Right lobe of liver (tissue), 6 donors: ENCODE measurements at regions not wholly inside any gene's neighbourhood (a gene's known extent, or its start where the extent isn't known, plus 50 kb on each side); places are given as distances from the start of the nearest gene placed in this dataset.

Source experiments
- ATAC-seq, 4 donors: fragments of 200-7000 bp; cut with Tn5 transposase; one replicate each; pipeline ENCODE4 v1.9.1; 2020; ENCODE audit warnings: mild to moderate bottlenecking in 4 of 4, moderate library complexity in 4 of 4
- DNase-seq, 3 donors: peaks; one replicate each; pipeline ENCODE4 v3.0.0-alpha.2; 2020
- H3K27ac ChIP-seq, 3 donors: fragments of 200-600 bp; one replicate each; pipeline ENCODE4 v1.8.0; 2022
- H3K27me3 ChIP-seq, 2 donors: fragments of 200-600 bp; one replicate each; pipeline ENCODE4 v1.8.0; 2022
- H3K36me3 ChIP-seq, 4 donors: fragments of 200-600 bp; sonication (generic) in 1 of 4; one replicate each; pipeline versions ENCODE4 v1.5.1 to v1.8.0; 2017 to 2022; ENCODE audit warnings: control low read depth in 1 of 4
- H3K4me1 ChIP-seq, 4 donors: fragments of 200-600 bp; sonication (generic) in 1 of 4; one replicate each; pipeline versions ENCODE4 v1.5.1 to v1.8.0; 2017 to 2022; ENCODE audit warnings: control low read depth in 1 of 4
- H3K4me3 ChIP-seq, 3 donors: fragments of 200-600 bp; one replicate each; pipeline ENCODE4 v1.8.0; 2022
- H3K9me3 ChIP-seq, 4 donors: fragments of 200-600 bp; sonication (generic) in 1 of 4; one replicate each; pipeline versions ENCODE4 v1.5.1 to v1.8.0; 2017 to 2022; ENCODE audit warnings: control low read depth in 1 of 4
- CTCF ChIP-seq, 4 donors: fragments of 200-600 bp in 3 of 4; fragments of 450-650 bp in 1 of 4; IDR thresholded peaks; one replicate each; pipeline versions ENCODE4 v1.5.1 to v1.8.0; 2016 to 2022; ENCODE audit warnings: antibody characterized with exemption in 4 of 4, mild to moderate bottlenecking in 2 of 4
- POLR2A ChIP-seq: fragments of 450-650 bp; IDR thresholded peaks from one replicate; pipeline ENCODE4 v1.6.1; 2017; ENCODE audit warnings: antibody characterized with exemption, mild to moderate bottlenecking
- WGBS: methylation state at CpG from one replicate; pipeline ENCODE4 v1.1.6; 2018; ENCODE audit warnings: low coverage, low lambda C conversion rate; ENCODE audit not compliant: insufficient coverage; ENCODE audit errors: missing lambda C conversion rate; 5-methylcytosine and 5-hydroxymethylcytosine counted together
- intact Hi-C, 2 donors: fragments of 100-400 bp; cut with DNase I; formaldehyde crosslinking; loops; one replicate each; pipeline versions ENCODE4 v1.11.2 to v1.14.1; 2022
- donor health status: DM: no; HTN: yes; CAD: no.
- donor health status: DM: no; HTN: no; CAD: no.
- donor health status: DM: no; HTN: no; CAD: no.
- donor health status: DM: no; HTN: yes; CAD: no.
- donor health status: DM: no; HTN: yes; CAD: no.

GRCh38 chr12:93139028-93139665 is 210.1 kb upstream of the EEA1 start:
- 50% methylated on average over 1 of the region's 1 CpG for WGBS
- Histone ChIP-seq H3K9me3 (no peaks in the 10 kb centered on the region), H3K27me3 (no peaks in the 10 kb centered on the region), H3K36me3 (no peaks in the 10 kb centered on the region), H3K4me1 (peaks cover 0 to 42% (median 18%) of the 10 kb centered on the region in 4 donors), H3K27ac (no peak overlapping the region), H3K4me3 (no peak overlapping the region)
- no peak for ATAC-seq
- DNase-seq = no peak
- intact Hi-C loops = no loop called here
- TF ChIP-seq POLR2A (no peak), CTCF (IDR thresholded peaks at IDR 0.05) (no peak)

- H3K4me1 ChIP-seq = peaks cover 0 to 44% (median 16%) of the 10 kb centered on the region in 4 donors
- no peak overlapping the region for H3K4me3 ChIP-seq
- no peak for TF ChIP-seq POLR2A
- TF ChIP-seq CTCF (IDR thresholded peaks at IDR 0.05) = no peak
- intact Hi-C loops = no loop called here
- no peaks in the 10 kb centered on the region for H3K9me3 ChIP-seq
- no peaks in the 10 kb centered on the region for H3K36me3 ChIP-seq
- H3K27me3 ChIP-seq = no peaks in the 10 kb centered on the region
- no peak for DNase-seq
- H3K27ac ChIP-seq = peak overlapping the region in 1 of 3 donors; percentile 1
- ATAC-seq = peak in 3 of 4 donors; percentile 32 to 34 (median 33)
- WGBS = 100% methylated on average over 1 of the region's 1 CpG
Measured at GRCh38 chr12:93140325-93140724, 211.2 kb upstream of the EEA1 start.

- TF ChIP-seq POLR2A (no peak), CTCF (IDR thresholded peaks at IDR 0.05) (no peak)
- DNase-seq = no peak
- 92% methylated on average over 2 of the region's 6 CpGs for WGBS
Measured at GRCh38 chr12:93140801-93141200, 211.7 kb upstream of the EEA1 start.

GRCh38 chr12:93142881-93143280 is 213.8 kb upstream of the EEA1 start:
- Histone ChIP-seq H3K36me3 (no peaks in the 10 kb centered on the region), H3K27me3 (no peaks in the 10 kb centered on the region), H3K4me3 (no peak overlapping the region), H3K9me3 (no peaks in the 10 kb centered on the region), H3K4me1 (peaks cover 0 to 21% (median 5%) of the 10 kb centered on the region in 4 donors), H3K27ac (no peak overlapping the region)
- TF ChIP-seq CTCF (IDR thresholded peaks at IDR 0.05) = no peak
- ATAC-seq (no peak), DNase-seq (no peak)
- WGBS = 85% methylated on average over 3 of the region's 3 CpGs
- intact Hi-C loops = no loop called here

More at GRCh38 chr12:93140801-93141200, 211.7 kb upstream of the EEA1 start:
- peak overlapping the region in 1 of 3 donors; percentile 1 for H3K27ac ChIP-seq
- ATAC-seq = no peak
- H3K27me3 ChIP-seq = no peaks in the 10 kb centered on the region
- no peaks in the 10 kb centered on the region for H3K9me3 ChIP-seq
- H3K36me3 ChIP-seq = no peaks in the 10 kb centered on the region
- H3K4me3 ChIP-seq = no peak overlapping the region
- intact Hi-C loops = no loop called here
- H3K4me1 ChIP-seq = peaks cover 0 to 40% (median 14%) of the 10 kb centered on the region in 4 donors
